Keratinocyte (primary cell): ENCODE measurements at regions not wholly inside any gene's neighbourhood (a gene's known extent, or its start where the extent isn't known, plus 50 kb on each side); places are given as distances from the start of the nearest gene placed in this dataset.

ENCODE experiments used
- DNase-seq: peaks from one replicate; pipeline ENCODE4 v3.0.0-alpha.2; 2011; ENCODE audit warnings: low read depth, missing footprints, low spot score
- FAIRE-seq: peaks from 2 replicates; lab custom pipeline; 2011; peaks lifted over from hg19 to GRCh38; lab: Jason Lieb, UNC
- H2AFZ ChIP-seq: 2 replicates; pipeline ENCODE4 v1.6.0; 2012; ENCODE audit warnings: low read length, control low read depth, inconsistent platforms; ENCODE audit not compliant: control insufficient read depth
- H3K27ac ChIP-seq: 2 replicates; pipeline ENCODE4 v1.5.1; 2011; ENCODE audit warnings: low read length; ENCODE audit not compliant: control insufficient read depth, insufficient read depth
- H3K27me3 ChIP-seq: 3 replicates; pipeline ENCODE4 v1.6.0; 2011; ENCODE audit warnings: low read length; ENCODE audit not compliant: control insufficient read depth, insufficient read depth; ENCODE audit errors: extremely low read depth
- H3K36me3 ChIP-seq, 2 experiments: 2 replicates in 1 of 2; 3 replicates in 1 of 2; pipeline ENCODE4 v1.5.1; 2011; ENCODE audit warnings: low read length in 2 of 2, mild to moderate bottlenecking in 1 of 2; ENCODE audit not compliant: control insufficient read depth in 2 of 2, insufficient read depth in 2 of 2; ENCODE audit errors: extremely low read depth in 1 of 2
- H3K4me1 ChIP-seq: 3 replicates; pipeline ENCODE4 v1.5.1; 2011; ENCODE audit warnings: low read length; ENCODE audit not compliant: control insufficient read depth, insufficient read depth; ENCODE audit errors: extremely low read depth
- H3K4me2 ChIP-seq: 3 replicates; pipeline ENCODE4 v1.6.0; 2011; ENCODE audit warnings: low read depth, low read length; ENCODE audit not compliant: control insufficient read depth, insufficient read depth; ENCODE audit errors: extremely low read depth
- H3K4me3 ChIP-seq, 3 experiments: fragments of 200-600 bp in 1 of 3; sonication (generic) in 1 of 3; 2 replicates in 2 of 3; 3 replicates in 1 of 3; pipeline ENCODE4 v1.5.1; 2011 to 2016; ENCODE audit warnings: low read length in 3 of 3, mild to moderate bottlenecking in 3 of 3, control low read depth in 2 of 3, inconsistent platforms in 1 of 3, low read depth in 1 of 3, mixed read lengths in 1 of 3, mixed run types in 1 of 3, moderate library complexity in 1 of 3; ENCODE audit not compliant: control insufficient read depth in 2 of 3, insufficient read depth in 2 of 3; ENCODE audit errors: extremely low read depth in 1 of 3
- H3K79me2 ChIP-seq: 2 replicates; pipeline ENCODE4 v1.6.0; 2012; ENCODE audit warnings: low read length; ENCODE audit not compliant: control insufficient read depth, insufficient read depth
- H3K9ac ChIP-seq: 3 replicates; pipeline ENCODE4 v1.6.0; 2011; ENCODE audit warnings: low read length; ENCODE audit not compliant: control insufficient read depth, insufficient read depth; ENCODE audit errors: extremely low read depth
- H3K9me1 ChIP-seq: 3 replicates; pipeline ENCODE4 v1.6.0; 2011; ENCODE audit warnings: low read length; ENCODE audit not compliant: control insufficient read depth, insufficient read depth; ENCODE audit errors: extremely low read depth
- H3K9me3 ChIP-seq: 2 replicates; pipeline ENCODE4 v1.5.1; 2012; ENCODE audit warnings: low read depth, low read length; ENCODE audit not compliant: control insufficient read depth
- H4K20me1 ChIP-seq: 3 replicates; pipeline ENCODE4 v1.6.0; 2011; ENCODE audit warnings: low read length; ENCODE audit not compliant: control insufficient read depth, insufficient read depth; ENCODE audit errors: extremely low read depth
- CTCF ChIP-seq, 3 experiments: IDR thresholded peaks in 1 of 3; conservative IDR thresholded peaks in 1 of 3; optimal IDR thresholded peaks in 1 of 3; 2 replicates in 2 of 3; 3 replicates in 1 of 3; pipeline versions ENCODE3 to v1.5.1; 2011; ENCODE audit warnings: low read length in 3 of 3, mild to moderate bottlenecking in 3 of 3, moderate library complexity in 2 of 3, control low read depth in 1 of 3, inconsistent platforms in 1 of 3; ENCODE audit not compliant: insufficient read depth in 2 of 3; ENCODE audit errors: extremely low read depth in 1 of 3
- EZH2 ChIP-seq: IDR thresholded peaks from one replicate; pipeline ENCODE4 v1.6.1; 2012; ENCODE audit warnings: inconsistent platforms, mild to moderate bottlenecking, low read length, moderate library complexity
- dilution Hi-C: fragments of 300-500 bp; cut with MboI; formaldehyde crosslinking; loops from one replicate; pipeline ENCODE4 v1.7.0; 2020; ENCODE audit warnings: low sequenced_read_pairs; ENCODE audit not compliant: extremely low pct_ligation_motif_present

GRCh38 chr13:48583859-48584311, 51.0 kb upstream of the RCBTB2 start:
- Histone ChIP-seq H2AFZ (no peak overlapping the region), H3K4me3 (no peak overlapping the region), H3K9me3 (no peaks in the 10 kb centered on the region), H3K79me2 (no peaks in the 10 kb centered on the region), H3K9me1 (no peaks in the 10 kb centered on the region), H4K20me1 (no peaks in the 10 kb centered on the region), H3K27me3 (no peaks in the 10 kb centered on the region), H3K4me1 (peaks cover 10% of the 10 kb centered on the region), H3K36me3 (no peaks in the 10 kb centered on the region), H3K9ac (no peak overlapping the region), H3K4me2 (no peak overlapping the region), H3K27ac (no peak overlapping the region)
- DNase-seq (no peak), FAIRE-seq (no peak)
- TF ChIP-seq EZH2 (no peak), CTCF (optimal IDR thresholded peaks at IDR 0.05 in 1 of 3, IDR thresholded peaks at IDR 0.05 in 1 of 3, conservative IDR thresholded peaks at IDR 0.05 in 1 of 3; ENCODE audit: extremely low read depth in 1 of 3, insufficient read depth in 2 of 3, low read length in 3 of 3) (no peak)
- dilution Hi-C loops, result no loop called here

DNA sequence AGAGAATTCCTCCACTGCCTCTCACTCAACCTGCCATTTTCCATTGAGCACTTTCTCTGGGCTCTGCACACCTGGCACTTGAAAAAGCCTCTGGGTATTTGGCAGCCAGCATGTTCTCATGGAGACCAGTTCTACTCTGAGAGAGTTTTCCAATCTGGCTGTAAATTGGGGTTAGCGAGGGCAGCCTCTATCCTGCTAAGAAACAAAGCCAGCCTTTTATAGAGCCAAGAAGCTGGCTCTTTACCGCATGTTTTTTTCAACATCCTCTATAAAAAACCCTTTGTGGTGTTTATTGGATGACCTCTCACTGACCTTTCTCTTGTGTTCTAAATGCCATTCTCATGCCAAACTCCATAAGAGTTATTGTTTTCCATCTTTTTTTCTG, 52.6 kb upstream of the RCBTB2 start:
- Histone ChIP-seq H3K79me2 (no peaks in the 10 kb centered on the region), H3K27me3 (no peaks in the 10 kb centered on the region), H3K36me3 (no peaks in the 10 kb centered on the region), H3K9ac (no peak overlapping the region), H3K4me2 (no peak overlapping the region), H2AFZ (no peak overlapping the region), H3K4me1 (no peaks in the 10 kb centered on the region), H3K4me3 (no peak overlapping the region), H4K20me1 (no peaks in the 10 kb centered on the region), H3K9me1 (no peaks in the 10 kb centered on the region), H3K27ac (no peak overlapping the region), H3K9me3 (no peaks in the 10 kb centered on the region)
- FAIRE-seq (peak; percentile 49), DNase-seq (no peak)
- TF ChIP-seq CTCF (optimal IDR thresholded peaks at IDR 0.05 in 1 of 3, IDR thresholded peaks at IDR 0.05 in 1 of 3, conservative IDR thresholded peaks at IDR 0.05 in 1 of 3; ENCODE audit: extremely low read depth in 1 of 3, insufficient read depth in 2 of 3, low read length in 3 of 3), result no peak
- TF ChIP-seq EZH2, result no peak
- dilution Hi-C loops, result no loop called here
